Activated CD4-positive, alpha-beta T cell treated with anti-CD3 and anti-CD28 coated beads, Interleukin-2, amount 10 ng/mL, durations not matched to agents 24 days and 14 days (primary cell): ENCODE measurements at regions not wholly inside any gene's neighbourhood (a gene's known extent, or its start where the extent isn't known, plus 50 kb on each side); places are given as distances from the start of the nearest gene placed in this dataset.

Source experiments
- DNase-seq: peaks from one replicate; pipeline ENCODE4 v3.0.0; 2022
- H3K27ac Mint-ChIP-seq: one replicate; pipeline ENCODE4 v1.8.0; 2022; ENCODE audit warnings: mild to moderate bottlenecking, mixed read lengths
- H3K27me3 Mint-ChIP-seq: one replicate; pipeline ENCODE4 v1.8.0; 2022; ENCODE audit warnings: mixed read lengths
- H3K36me3 Mint-ChIP-seq: one replicate; pipeline ENCODE4 v1.8.0; 2022; ENCODE audit warnings: low read depth, mild to moderate bottlenecking, mixed read lengths
- H3K4me1 Mint-ChIP-seq: one replicate; pipeline ENCODE4 v1.8.0; 2021; ENCODE audit warnings: mixed read lengths
- H3K4me3 Mint-ChIP-seq: one replicate; pipeline ENCODE4 v1.8.0; 2022; ENCODE audit warnings: mild to moderate bottlenecking, moderate library complexity, mixed read lengths
- H3K9me3 Mint-ChIP-seq: one replicate; pipeline ENCODE4 v1.8.0; 2021; ENCODE audit warnings: mixed read lengths
- intact Hi-C: fragments of 100-400 bp; cut with micrococcal nuclease; formaldehyde crosslinking; loops from one replicate; pipeline ENCODE4 v1.15.1; 2023

DNA sequence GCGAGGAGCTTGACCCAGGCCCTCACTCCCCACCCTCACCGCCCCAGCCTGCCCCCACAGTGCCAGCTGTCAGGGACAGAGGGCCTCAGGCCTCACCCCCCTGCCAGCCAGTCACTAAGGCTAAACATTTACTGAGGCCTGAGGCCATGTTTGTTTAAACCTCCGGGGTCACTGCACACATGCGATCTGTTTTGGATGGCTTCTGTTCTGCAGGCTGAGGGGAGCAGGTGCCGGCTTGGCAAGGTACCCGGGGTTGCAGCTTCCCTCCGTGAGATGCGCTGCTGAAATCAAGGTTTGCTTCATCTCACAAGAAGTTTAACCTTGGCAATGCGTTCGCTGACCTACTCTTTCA, 103.3 kb upstream of the BOD1 start:
- Mint-ChIP-seq H3K9me3 (no peaks in the 10 kb centered on the region), H3K4me1 (no peaks in the 10 kb centered on the region), H3K27me3 (no peaks in the 10 kb centered on the region), H3K27ac (no peak overlapping the region), H3K36me3 (no peaks in the 10 kb centered on the region), H3K4me3 (no peak overlapping the region)
- intact Hi-C loops = no loop called here
- no peak for DNase-seq

- Mint-ChIP-seq H3K4me1 (no peaks in the 10 kb centered on the region), H3K9me3 (no peaks in the 10 kb centered on the region), H3K27me3 (no peaks in the 10 kb centered on the region), H3K27ac (no peak overlapping the region), H3K36me3 (no peaks in the 10 kb centered on the region), H3K4me3 (no peak overlapping the region)
- intact Hi-C loops = no loop called here
- DNase-seq = no peak
Observed at GRCh38 chr5:173720286-173720952, 104.0 kb upstream of the BOD1 start.

DNA sequence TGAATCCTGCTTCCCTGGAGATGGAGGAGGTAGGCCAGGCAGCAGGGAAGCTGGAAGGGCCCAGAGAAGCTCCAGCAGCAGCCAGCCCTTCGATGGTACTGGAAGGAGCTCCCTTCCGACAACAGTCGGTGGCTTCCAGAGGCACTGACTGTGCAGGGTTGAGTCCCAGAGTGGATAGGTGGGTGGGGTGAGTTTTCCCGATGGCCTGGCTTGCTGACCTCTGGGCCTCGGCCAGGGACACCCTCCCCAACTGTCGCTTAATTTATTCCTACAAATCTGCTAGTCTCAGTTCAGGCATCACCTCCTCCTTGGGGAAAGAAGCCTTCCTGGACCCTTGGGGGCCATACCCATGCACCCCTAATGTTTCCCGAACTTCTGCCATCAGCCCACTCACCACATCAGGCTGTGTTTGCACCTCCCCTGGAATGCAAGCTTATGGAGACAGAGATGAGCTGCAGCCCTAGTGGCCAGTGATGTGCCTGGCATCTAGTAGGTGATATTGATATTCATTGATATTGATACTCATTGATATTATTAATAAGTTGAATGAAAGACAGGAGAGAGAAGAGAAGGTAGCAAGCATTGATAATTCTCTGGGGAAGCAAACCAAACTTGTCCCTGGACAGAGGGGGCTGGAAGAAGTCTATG, 104.6 kb upstream of the BOD1 start:
- no peaks in the 10 kb centered on the region for H3K4me1 Mint-ChIP-seq
- DNase-seq = no peak
- H3K27ac Mint-ChIP-seq = no peak overlapping the region
- intact Hi-C loops = no loop called here
- H3K4me3 Mint-ChIP-seq = no peak overlapping the region
- no peaks in the 10 kb centered on the region for H3K36me3 Mint-ChIP-seq
- H3K27me3 Mint-ChIP-seq = no peaks in the 10 kb centered on the region
- no peaks in the 10 kb centered on the region for H3K9me3 Mint-ChIP-seq

- no peak for DNase-seq
- no peak overlapping the region for H3K4me3 Mint-ChIP-seq
- H3K9me3 Mint-ChIP-seq = no peaks in the 10 kb centered on the region
- no peak overlapping the region for H3K27ac Mint-ChIP-seq
- intact Hi-C loops = no loop called here
- H3K27me3 Mint-ChIP-seq = no peaks in the 10 kb centered on the region
- no peaks in the 10 kb centered on the region for H3K4me1 Mint-ChIP-seq
- no peaks in the 10 kb centered on the region for H3K36me3 Mint-ChIP-seq
Observed at GRCh38 chr5:173721601-173722232, 105.3 kb upstream of the BOD1 start.

- Mint-ChIP-seq H3K27me3 (no peaks in the 10 kb centered on the region), H3K27ac (no peak overlapping the region), H3K36me3 (no peaks in the 10 kb centered on the region), H3K4me1 (no peaks in the 10 kb centered on the region), H3K9me3 (no peaks in the 10 kb centered on the region), H3K4me3 (no peak overlapping the region)
- no peak for DNase-seq
- intact Hi-C loops = no loop called here
Observed at GRCh38 chr5:173726846-173727557, 110.6 kb upstream of the BOD1 start.

DNA sequence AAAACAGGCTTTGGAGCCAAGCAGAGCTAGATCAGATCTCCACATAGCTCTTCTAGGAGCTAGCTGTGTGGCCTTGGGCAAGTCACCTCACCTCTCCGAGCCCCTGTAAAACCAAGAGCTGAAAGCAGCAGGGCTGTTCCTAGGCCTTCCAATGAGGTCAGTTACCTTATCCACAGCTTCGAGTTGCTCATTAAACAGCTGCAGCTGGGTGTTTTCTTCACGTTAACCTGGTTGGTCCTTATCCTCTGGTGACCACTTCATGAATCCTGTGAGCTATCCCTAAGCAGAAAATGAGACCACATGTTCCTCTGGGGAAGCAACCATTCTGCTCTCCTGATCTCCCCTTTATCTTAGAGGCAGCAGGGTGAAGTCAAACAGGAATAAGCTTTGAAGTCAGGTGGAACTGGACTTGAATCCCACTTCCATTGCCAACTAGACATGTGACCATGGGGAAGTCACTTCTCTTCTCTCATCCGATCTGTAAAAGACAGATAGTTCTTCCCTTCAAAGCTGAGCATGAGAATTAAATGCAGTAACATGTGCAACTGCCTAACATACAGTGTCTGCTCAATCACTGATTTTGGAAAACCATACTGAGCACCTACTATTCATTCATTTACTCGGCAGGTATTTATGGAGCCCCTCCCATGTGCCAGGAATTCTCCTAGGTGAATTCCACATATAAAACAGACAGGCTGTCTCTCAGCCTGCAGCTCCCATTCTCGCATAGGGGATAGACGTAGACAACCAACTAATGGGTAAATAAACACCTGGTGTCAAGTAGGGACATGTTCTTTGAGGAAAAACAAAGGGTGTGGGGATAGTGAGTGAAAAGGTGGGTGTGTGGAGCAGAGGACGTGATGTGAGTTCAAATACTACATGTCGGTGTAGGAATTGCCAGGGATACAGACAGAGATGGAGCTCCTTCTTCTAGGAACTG, 111.7 kb upstream of the BOD1 start:
- intact Hi-C loops = no loop called here
- H3K9me3 Mint-ChIP-seq = no peaks in the 10 kb centered on the region
- H3K27ac Mint-ChIP-seq = no peak overlapping the region
- no peak overlapping the region for H3K4me3 Mint-ChIP-seq
- H3K36me3 Mint-ChIP-seq = no peaks in the 10 kb centered on the region
- no peaks in the 10 kb centered on the region for H3K4me1 Mint-ChIP-seq
- H3K27me3 Mint-ChIP-seq = no peaks in the 10 kb centered on the region
- DNase-seq = no peak

- H3K9me3 Mint-ChIP-seq = no peaks in the 10 kb centered on the region
Observed at GRCh38 chr5:173729079-173729765, 112.8 kb upstream of the BOD1 start.

GRCh38 chr5:173730632-173731298, 114.3 kb upstream of the BOD1 start:
- Mint-ChIP-seq H3K4me1 (no peaks in the 10 kb centered on the region), H3K27ac (no peak overlapping the region), H3K9me3 (no peaks in the 10 kb centered on the region), H3K36me3 (no peaks in the 10 kb centered on the region), H3K27me3 (no peaks in the 10 kb centered on the region), H3K4me3 (no peak overlapping the region)
- DNase-seq = no peak
- intact Hi-C loops = no loop called here

More at GRCh38 chr5:173729079-173729765, 112.8 kb upstream of the BOD1 start:
- Mint-ChIP-seq H3K4me3 (no peak overlapping the region), H3K4me1 (no peaks in the 10 kb centered on the region), H3K36me3 (no peaks in the 10 kb centered on the region), H3K27me3 (no peaks in the 10 kb centered on the region), H3K27ac (no peak overlapping the region)
- DNase-seq = no peak
- intact Hi-C loops = no loop called here

- H3K4me3 Mint-ChIP-seq = no peak overlapping the region
- no peaks in the 10 kb centered on the region for H3K36me3 Mint-ChIP-seq
- no peaks in the 10 kb centered on the region for H3K9me3 Mint-ChIP-seq
- H3K27ac Mint-ChIP-seq = no peak overlapping the region
- intact Hi-C loops = no loop called here
- H3K27me3 Mint-ChIP-seq = no peaks in the 10 kb centered on the region
- no peak for DNase-seq
- no peaks in the 10 kb centered on the region for H3K4me1 Mint-ChIP-seq
Observed at GRCh38 chr5:173733021-173733420, 116.6 kb upstream of the BOD1 start.

DNA sequence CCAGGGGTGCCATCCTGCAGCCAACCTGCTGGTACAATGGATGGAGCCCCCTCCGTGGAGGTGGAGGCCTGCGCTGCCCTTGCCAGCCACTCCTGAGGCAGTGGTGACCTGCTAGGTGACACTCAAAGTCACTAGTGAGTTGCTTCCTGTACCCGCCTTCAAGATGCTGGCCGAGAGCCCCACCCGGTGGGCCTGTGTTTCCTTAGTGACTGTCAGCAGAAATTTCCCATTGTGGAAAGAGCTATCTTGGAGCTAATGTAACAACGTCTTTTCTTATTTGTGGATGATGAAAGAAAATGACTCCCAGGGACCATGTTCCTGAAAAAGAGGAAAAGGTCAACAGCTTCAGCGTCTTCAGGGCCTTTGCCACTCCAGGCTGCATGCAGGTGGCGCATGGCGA, 117.0 kb upstream of the BOD1 start:
- no peak overlapping the region for H3K27ac Mint-ChIP-seq
- no peaks in the 10 kb centered on the region for H3K9me3 Mint-ChIP-seq
- DNase-seq = no peak
- intact Hi-C loops = no loop called here
- H3K4me3 Mint-ChIP-seq = no peak overlapping the region
- H3K27me3 Mint-ChIP-seq = no peaks in the 10 kb centered on the region
- no peaks in the 10 kb centered on the region for H3K36me3 Mint-ChIP-seq
- H3K4me1 Mint-ChIP-seq = no peaks in the 10 kb centered on the region

- Mint-ChIP-seq H3K9me3 (no peaks in the 10 kb centered on the region), H3K4me1 (no peaks in the 10 kb centered on the region), H3K36me3 (no peaks in the 10 kb centered on the region), H3K27ac (no peak overlapping the region), H3K27me3 (no peaks in the 10 kb centered on the region), H3K4me3 (no peak overlapping the region)
- intact Hi-C loops = no loop called here
- DNase-seq = no peak
Observed at GRCh38 chr5:173733831-173734501, 117.5 kb upstream of the BOD1 start.

- Mint-ChIP-seq H3K9me3 (no peaks in the 10 kb centered on the region), H3K27me3 (no peaks in the 10 kb centered on the region), H3K4me3 (no peak overlapping the region), H3K4me1 (no peaks in the 10 kb centered on the region), H3K36me3 (no peaks in the 10 kb centered on the region), H3K27ac (no peak overlapping the region)
- no peak for DNase-seq
- intact Hi-C loops = no loop called here
Observed at GRCh38 chr5:173734716-173735115, 118.3 kb upstream of the BOD1 start.
